ENCODE measurements at regions not wholly inside any gene's neighbourhood (a gene's known extent, or its start where the extent isn't known, plus 50 kb on each side); places are given as distances from the start of the nearest gene placed in this dataset.
A peak's percentile ranks its signal among the peaks of the same experiment; 100 is the strongest.
"Not testable (repeated sequence)": the region's sequence is repeated elsewhere in the genome, so short reads cannot be mapped to it uniquely, and the experiment has no call there.

- H3K9me3 ChIP-seq (ENCODE audit: control insufficient read depth in 1 of 2, low read length in 2 of 2); H3K4me1 ChIP-seq (ENCODE audit: control insufficient read depth in 1 of 2, insufficient read depth in 2 of 2, low read length in 2 of 2); H3K36me3 ChIP-seq (ENCODE audit: control insufficient read depth in 1 of 2, insufficient read depth in 2 of 2, low read length in 2 of 2); H3K9ac ChIP-seq (ENCODE audit: low read depth in 1 of 2, low read length in 2 of 2); H3K27ac ChIP-seq (ENCODE audit: low read depth, low read length); H3K27me3 ChIP-seq (ENCODE audit: control insufficient read depth in 1 of 2, insufficient read depth in 2 of 2, low read length in 2 of 2): not testable (repeated sequence)
- H3K4me3 ChIP-seq (ENCODE audit: low read depth in 1 of 2, low read length in 2 of 2): peak overlapping the region in 1 of 2 donors; percentile 40
Measured at GRCh38 chr21:13980115-13980662, 230.6 kb downstream of the LIPI start.

- not testable (repeated sequence) for H3K27me3 ChIP-seq (ENCODE audit: control insufficient read depth in 1 of 2, insufficient read depth in 2 of 2, low read length in 2 of 2); H3K9ac ChIP-seq (ENCODE audit: low read depth in 1 of 2, low read length in 2 of 2); H3K27ac ChIP-seq (ENCODE audit: low read depth, low read length); H3K36me3 ChIP-seq (ENCODE audit: control insufficient read depth in 1 of 2, insufficient read depth in 2 of 2, low read length in 2 of 2); H3K9me3 ChIP-seq (ENCODE audit: control insufficient read depth in 1 of 2, low read length in 2 of 2); H3K4me1 ChIP-seq (ENCODE audit: control insufficient read depth in 1 of 2, insufficient read depth in 2 of 2, low read length in 2 of 2)
- peak overlapping the region; percentile 40 to 43 for H3K4me3 ChIP-seq (ENCODE audit: low read depth in 1 of 2, low read length in 2 of 2)
Measured at GRCh38 chr21:13979608-13980007, 231.1 kb downstream of the LIPI start.

- not testable (repeated sequence) for H3K36me3 ChIP-seq (ENCODE audit: control insufficient read depth in 1 of 2, insufficient read depth in 2 of 2, low read length in 2 of 2)
Measured at GRCh38 chr21:13974582-13974981, 236.2 kb downstream of the LIPI start.

GRCh38 chr21:13969853-13970252 is 240.9 kb downstream of the LIPI start:
- H3K4me1 ChIP-seq (ENCODE audit: control insufficient read depth in 1 of 2, insufficient read depth in 2 of 2, low read length in 2 of 2); H3K27ac ChIP-seq (ENCODE audit: low read depth, low read length); H3K9ac ChIP-seq (ENCODE audit: low read depth in 1 of 2, low read length in 2 of 2); H3K4me3 ChIP-seq (ENCODE audit: low read depth in 1 of 2, low read length in 2 of 2); H3K36me3 ChIP-seq (ENCODE audit: control insufficient read depth in 1 of 2, insufficient read depth in 2 of 2, low read length in 2 of 2); H3K9me3 ChIP-seq (ENCODE audit: control insufficient read depth in 1 of 2, low read length in 2 of 2); H3K27me3 ChIP-seq (ENCODE audit: control insufficient read depth in 1 of 2, insufficient read depth in 2 of 2, low read length in 2 of 2): not testable (repeated sequence)

More at GRCh38 chr21:13974582-13974981, 236.2 kb downstream of the LIPI start:
- not testable (repeated sequence) for H3K9ac ChIP-seq (ENCODE audit: low read depth in 1 of 2, low read length in 2 of 2); H3K4me3 ChIP-seq (ENCODE audit: low read depth in 1 of 2, low read length in 2 of 2); H3K27ac ChIP-seq (ENCODE audit: low read depth, low read length); H3K27me3 ChIP-seq (ENCODE audit: control insufficient read depth in 1 of 2, insufficient read depth in 2 of 2, low read length in 2 of 2); H3K9me3 ChIP-seq (ENCODE audit: control insufficient read depth in 1 of 2, low read length in 2 of 2); H3K4me1 ChIP-seq (ENCODE audit: control insufficient read depth in 1 of 2, insufficient read depth in 2 of 2, low read length in 2 of 2)

GRCh38 chr21:13969002-13969401 is 241.8 kb downstream of the LIPI start:
- H3K27ac ChIP-seq (ENCODE audit: low read depth, low read length); H3K4me1 ChIP-seq (ENCODE audit: control insufficient read depth in 1 of 2, insufficient read depth in 2 of 2, low read length in 2 of 2); H3K4me3 ChIP-seq (ENCODE audit: low read depth in 1 of 2, low read length in 2 of 2); H3K27me3 ChIP-seq (ENCODE audit: control insufficient read depth in 1 of 2, insufficient read depth in 2 of 2, low read length in 2 of 2); H3K9me3 ChIP-seq (ENCODE audit: control insufficient read depth in 1 of 2, low read length in 2 of 2); H3K9ac ChIP-seq (ENCODE audit: low read depth in 1 of 2, low read length in 2 of 2); H3K36me3 ChIP-seq (ENCODE audit: control insufficient read depth in 1 of 2, insufficient read depth in 2 of 2, low read length in 2 of 2): not testable (repeated sequence)

GRCh38 chr21:13963259-13963658 is 247.5 kb downstream of the LIPI start:
- H3K36me3 ChIP-seq (ENCODE audit: control insufficient read depth in 1 of 2, insufficient read depth in 2 of 2, low read length in 2 of 2); H3K4me1 ChIP-seq (ENCODE audit: control insufficient read depth in 1 of 2, insufficient read depth in 2 of 2, low read length in 2 of 2); H3K27ac ChIP-seq (ENCODE audit: low read depth, low read length); H3K9ac ChIP-seq (ENCODE audit: low read depth in 1 of 2, low read length in 2 of 2); H3K4me3 ChIP-seq (ENCODE audit: low read depth in 1 of 2, low read length in 2 of 2); H3K9me3 ChIP-seq (ENCODE audit: control insufficient read depth in 1 of 2, low read length in 2 of 2); H3K27me3 ChIP-seq (ENCODE audit: control insufficient read depth in 1 of 2, insufficient read depth in 2 of 2, low read length in 2 of 2): not testable (repeated sequence)

- no peaks in the 10 kb centered on the region for H3K4me1 ChIP-seq (ENCODE audit: control insufficient read depth in 1 of 2, insufficient read depth in 2 of 2, low read length in 2 of 2)
- no peaks in the 10 kb centered on the region for H3K36me3 ChIP-seq (ENCODE audit: control insufficient read depth in 1 of 2, insufficient read depth in 2 of 2, low read length in 2 of 2)
- no peak overlapping the region for H3K27ac ChIP-seq (ENCODE audit: low read depth, low read length)
- no peak overlapping the region for H3K9ac ChIP-seq (ENCODE audit: low read depth in 1 of 2, low read length in 2 of 2)
- no peaks in the 10 kb centered on the region for H3K27me3 ChIP-seq (ENCODE audit: control insufficient read depth in 1 of 2, insufficient read depth in 2 of 2, low read length in 2 of 2)
- no peaks in the 10 kb centered on the region for H3K9me3 ChIP-seq (ENCODE audit: control insufficient read depth in 1 of 2, low read length in 2 of 2)
- no peak overlapping the region for H3K4me3 ChIP-seq (ENCODE audit: low read depth in 1 of 2, low read length in 2 of 2)
Measured at GRCh38 chr21:13937236-13937635, 273.5 kb downstream of the LIPI start.

GRCh38 chr21:13936033-13936937 is 274.5 kb downstream of the LIPI start:
- not testable (repeated sequence) for H3K4me1 ChIP-seq (ENCODE audit: control insufficient read depth in 1 of 2, insufficient read depth in 2 of 2, low read length in 2 of 2); H3K9ac ChIP-seq (ENCODE audit: low read depth in 1 of 2, low read length in 2 of 2); H3K27ac ChIP-seq (ENCODE audit: low read depth, low read length); H3K9me3 ChIP-seq (ENCODE audit: control insufficient read depth in 1 of 2, low read length in 2 of 2); H3K27me3 ChIP-seq (ENCODE audit: control insufficient read depth in 1 of 2, insufficient read depth in 2 of 2, low read length in 2 of 2); H3K4me3 ChIP-seq (ENCODE audit: low read depth in 1 of 2, low read length in 2 of 2); H3K36me3 ChIP-seq (ENCODE audit: control insufficient read depth in 1 of 2, insufficient read depth in 2 of 2, low read length in 2 of 2)

- not testable (repeated sequence) for H3K27ac ChIP-seq (ENCODE audit: low read depth, low read length); H3K9me3 ChIP-seq (ENCODE audit: control insufficient read depth in 1 of 2, low read length in 2 of 2); H3K9ac ChIP-seq (ENCODE audit: low read depth in 1 of 2, low read length in 2 of 2); H3K4me3 ChIP-seq (ENCODE audit: low read depth in 1 of 2, low read length in 2 of 2); H3K4me1 ChIP-seq (ENCODE audit: control insufficient read depth in 1 of 2, insufficient read depth in 2 of 2, low read length in 2 of 2); H3K27me3 ChIP-seq (ENCODE audit: control insufficient read depth in 1 of 2, insufficient read depth in 2 of 2, low read length in 2 of 2); H3K36me3 ChIP-seq (ENCODE audit: control insufficient read depth in 1 of 2, insufficient read depth in 2 of 2, low read length in 2 of 2)
Measured at GRCh38 chr21:13935396-13936032, 275.2 kb downstream of the LIPI start.

GRCh38 chr21:13934887-13935342 is 275.8 kb downstream of the LIPI start:
- H3K9ac ChIP-seq (ENCODE audit: low read depth in 1 of 2, low read length in 2 of 2); H3K27me3 ChIP-seq (ENCODE audit: control insufficient read depth in 1 of 2, insufficient read depth in 2 of 2, low read length in 2 of 2): not testable (repeated sequence)

More at GRCh38 chr21:13934887-13935342, 275.8 kb downstream of the LIPI start:
- not testable (repeated sequence) for H3K4me1 ChIP-seq (ENCODE audit: control insufficient read depth in 1 of 2, insufficient read depth in 2 of 2, low read length in 2 of 2); H3K27ac ChIP-seq (ENCODE audit: low read depth, low read length); H3K9me3 ChIP-seq (ENCODE audit: control insufficient read depth in 1 of 2, low read length in 2 of 2); H3K36me3 ChIP-seq (ENCODE audit: control insufficient read depth in 1 of 2, insufficient read depth in 2 of 2, low read length in 2 of 2); H3K4me3 ChIP-seq (ENCODE audit: low read depth in 1 of 2, low read length in 2 of 2)
